A549 (cell line): ENCODE measurements at regions not wholly inside any gene's neighbourhood (a gene's known extent, or its start where the extent isn't known, plus 50 kb on each side); places are given as distances from the start of the nearest gene placed in this dataset.

Source experiments
- CTCF ChIP-seq: fragments of >200 bp; sonication (Bioruptor Twin); formaldehyde crosslinking; IDR thresholded peaks from 3 replicates; pipeline ENCODE4 v1.5.1; 2016
- EP300 ChIP-seq, 2 experiments: fragments of >200 bp; sonication (Bioruptor Twin); formaldehyde crosslinking; IDR thresholded peaks; 2 replicates in 1 of 2; 3 replicates in 1 of 2; pipeline ENCODE4 v1.6.1; 2016 to 2017
- FOXS1 ChIP-seq: fragments of 250-450 bp; sonication (Bioruptor Pico); IDR thresholded peaks from 2 replicates; pipeline ENCODE4 v1.5.0; 2020; ENCODE audit warnings: mild to moderate bottlenecking, moderate library complexity
- HDAC2 ChIP-seq: fragments of 200-600 bp; sonication (generic); IDR thresholded peaks from 2 replicates; pipeline ENCODE4 v1.6.1; 2016
- JUNB ChIP-seq: fragments of >200 bp; sonication (Bioruptor Twin); formaldehyde crosslinking; IDR thresholded peaks from 2 replicates; pipeline ENCODE4 v1.6.1; 2016
- PHF8 ChIP-seq: fragments of 200-600 bp; sonication (generic); IDR thresholded peaks from 2 replicates; pipeline ENCODE4 v1.6.1; 2016; ENCODE audit warnings: low read depth, mild to moderate bottlenecking, antibody characterized with exemption, moderate library complexity, borderline replicate concordance
- POLR2A ChIP-seq: IDR thresholded peaks from 2 replicates; pipeline ENCODE4 v1.6.1; 2012; ENCODE audit warnings: mild to moderate bottlenecking, low read length
- RAD21 ChIP-seq, 2 experiments: fragments of >200 bp in 1 of 2; sonication (Bioruptor Twin) in 1 of 2; formaldehyde crosslinking in 1 of 2; IDR thresholded peaks in 1 of 2; conservative IDR thresholded peaks in 1 of 2; 2 replicates in 1 of 2; 3 replicates in 1 of 2; pipeline ENCODE4 v1.6.1; 2012 to 2018; ENCODE audit warnings: inconsistent platforms in 1 of 2
- REST ChIP-seq: fragments of 200-600 bp; sonication (generic); IDR thresholded peaks from 2 replicates; pipeline ENCODE4 v1.6.1; 2016; ENCODE audit warnings: antibody characterized with exemption, mild to moderate bottlenecking, moderate library complexity
- RFX5 ChIP-seq: fragments of 450-650 bp; IDR thresholded peaks from 2 replicates; pipeline ENCODE4 v1.7.1; 2014; ENCODE audit warnings: antibody characterized with exemption, mild to moderate bottlenecking, moderate library complexity
- RNF2 ChIP-seq: fragments of 200-600 bp; sonication (generic); IDR thresholded peaks from 2 replicates; pipeline ENCODE4 v1.6.1; 2016; ENCODE audit warnings: low read depth, mild to moderate bottlenecking, antibody characterized with exemption, moderate library complexity, borderline replicate concordance
- SREBF2 ChIP-seq: fragments of 450-650 bp; IDR thresholded peaks from 2 replicates; pipeline ENCODE4 v1.6.1; 2014; ENCODE audit warnings: mild to moderate bottlenecking, moderate library complexity
- ZC3H11A ChIP-seq: fragments of 450-650 bp; IDR thresholded peaks from 2 replicates; pipeline ENCODE4 v1.6.1; 2014; ENCODE audit warnings: antibody characterized with exemption, mild to moderate bottlenecking

DNA sequence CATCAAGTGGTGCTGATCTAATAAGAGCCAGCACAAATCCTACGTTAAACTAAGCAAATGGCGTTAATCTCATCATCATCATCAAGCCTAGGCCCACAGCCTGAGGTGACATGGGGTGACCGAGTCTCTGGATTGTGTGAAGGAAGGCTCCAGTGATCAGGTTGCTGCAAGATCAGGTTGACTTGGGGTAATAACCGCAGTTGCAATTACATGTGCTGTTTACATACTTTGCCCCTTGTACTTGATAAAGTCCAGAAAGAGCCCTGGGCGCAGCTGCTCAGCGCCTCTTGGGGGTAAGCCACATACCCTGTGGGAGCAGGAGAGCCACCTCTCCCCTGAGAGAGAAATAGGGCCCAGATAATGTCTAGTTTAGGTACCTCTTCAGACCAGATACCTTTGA, 228.1 kb downstream of the WDR11 start:
- TF ChIP-seq CTCF = no peak
- TF ChIP-seq JUNB = no peak
- TF ChIP-seq RNF2 = no peak
- TF ChIP-seq REST = no peak
- no peak for TF ChIP-seq FOXS1
- no peak for TF ChIP-seq RFX5
- TF ChIP-seq RAD21 (conservative IDR thresholded peaks at IDR 0.05 in 1 of 2, IDR thresholded peaks at IDR 0.05 in 1 of 2) = no peak
- TF ChIP-seq SREBF2 = no peak
- no peak for TF ChIP-seq POLR2A
- TF ChIP-seq EP300 (IDR thresholded peaks at IDR 0.05) = no peak
- TF ChIP-seq PHF8 = no peak
- TF ChIP-seq ZC3H11A = no peak
- TF ChIP-seq HDAC2 = no peak
